ENCODE measurements at regions not wholly inside any gene's neighbourhood (a gene's known extent, or its start where the extent isn't known, plus 50 kb on each side); places are given as distances from the start of the nearest gene placed in this dataset.

DNA sequence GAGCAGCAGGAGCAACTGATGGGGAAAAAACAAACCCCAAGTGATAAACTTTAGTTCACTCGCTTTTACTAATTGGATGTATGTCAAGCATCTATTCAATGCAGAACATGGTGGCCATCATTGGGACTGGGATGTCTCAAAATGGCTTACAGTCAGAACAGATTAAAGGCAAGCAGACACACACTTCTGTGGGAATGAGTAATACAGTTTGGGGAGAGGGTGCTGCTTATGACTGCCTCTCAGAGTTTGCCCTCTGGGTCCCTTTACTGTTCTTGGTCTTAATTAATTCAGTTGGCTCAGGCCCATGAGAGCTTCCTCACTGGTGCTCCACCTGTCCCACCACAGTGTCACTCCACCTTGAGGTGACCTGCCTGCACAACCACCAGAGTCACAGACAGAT is 119.5 kb downstream of the TBX19 start:
- no peak for TF ChIP-seq FOXM1 (IDR thresholded peaks at IDR 0.05; ENCODE audit: borderline replicate concordance, low read depth)
- TF ChIP-seq, protein P1, sequence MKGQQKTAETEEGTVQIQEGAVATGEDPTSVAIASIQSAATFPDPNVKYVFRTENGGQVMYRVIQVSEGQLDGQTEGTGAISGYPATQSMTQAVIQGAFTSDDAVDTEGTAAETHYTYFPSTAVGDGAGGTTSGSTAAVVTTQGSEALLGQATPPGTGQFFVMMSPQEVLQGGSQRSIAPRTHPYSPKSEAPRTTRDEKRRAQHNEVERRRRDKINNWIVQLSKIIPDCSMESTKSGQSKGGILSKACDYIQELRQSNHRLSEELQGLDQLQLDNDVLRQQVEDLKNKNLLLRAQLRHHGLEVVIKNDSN (IDR thresholded peaks at IDR 0.05): no peak
- TF ChIP-seq NFIC (IDR thresholded peaks at IDR 0.05): no peak
- no peak for TF ChIP-seq TAF1 (IDR thresholded peaks at IDR 0.05; ENCODE audit: low read depth)
- no peak for TF ChIP-seq TCF12 (IDR thresholded peaks at IDR 0.05; ENCODE audit: low read depth)

DNA sequence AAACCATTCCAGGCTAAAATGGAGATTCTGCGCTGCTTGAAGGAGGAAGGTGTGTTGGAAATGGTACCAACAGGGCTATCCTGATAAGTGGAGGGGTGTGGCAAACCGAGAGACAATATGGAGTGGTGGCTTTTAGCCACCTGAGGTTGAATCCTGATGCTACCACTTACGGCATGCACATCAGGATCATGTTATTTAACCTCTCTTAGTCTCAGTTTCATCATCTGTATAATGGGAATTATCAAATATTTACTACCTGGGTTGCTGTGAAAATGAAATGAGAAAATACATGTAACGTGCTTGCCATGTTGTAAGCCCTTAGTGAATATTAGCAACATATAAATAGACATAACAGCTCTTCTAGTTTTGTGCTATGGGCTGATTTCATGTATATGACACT is 117.1 kb downstream of the TBX19 start:
- TF ChIP-seq FOXM1 (IDR thresholded peaks at IDR 0.05; ENCODE audit: borderline replicate concordance, low read depth) (no peak), CEBPB (IDR thresholded peaks at IDR 0.05) (no peak), YY1 (IDR thresholded peaks at IDR 0.05; ENCODE audit: low read depth) (no peak), ZBTB7A (IDR thresholded peaks at IDR 0.05; ENCODE audit: low read depth) (no peak), TEAD4 (IDR thresholded peaks at IDR 0.05) (no peak), RAD21 (IDR thresholded peaks at IDR 0.05; ENCODE audit: low read depth) (no peak), CREB1 (IDR thresholded peaks at IDR 0.05; ENCODE audit: low read depth) (no peak), TAF1 (IDR thresholded peaks at IDR 0.05; ENCODE audit: low read depth) (no peak), TCF12 (IDR thresholded peaks at IDR 0.05; ENCODE audit: low read depth) (no peak)
- TF ChIP-seq, protein P2, sequence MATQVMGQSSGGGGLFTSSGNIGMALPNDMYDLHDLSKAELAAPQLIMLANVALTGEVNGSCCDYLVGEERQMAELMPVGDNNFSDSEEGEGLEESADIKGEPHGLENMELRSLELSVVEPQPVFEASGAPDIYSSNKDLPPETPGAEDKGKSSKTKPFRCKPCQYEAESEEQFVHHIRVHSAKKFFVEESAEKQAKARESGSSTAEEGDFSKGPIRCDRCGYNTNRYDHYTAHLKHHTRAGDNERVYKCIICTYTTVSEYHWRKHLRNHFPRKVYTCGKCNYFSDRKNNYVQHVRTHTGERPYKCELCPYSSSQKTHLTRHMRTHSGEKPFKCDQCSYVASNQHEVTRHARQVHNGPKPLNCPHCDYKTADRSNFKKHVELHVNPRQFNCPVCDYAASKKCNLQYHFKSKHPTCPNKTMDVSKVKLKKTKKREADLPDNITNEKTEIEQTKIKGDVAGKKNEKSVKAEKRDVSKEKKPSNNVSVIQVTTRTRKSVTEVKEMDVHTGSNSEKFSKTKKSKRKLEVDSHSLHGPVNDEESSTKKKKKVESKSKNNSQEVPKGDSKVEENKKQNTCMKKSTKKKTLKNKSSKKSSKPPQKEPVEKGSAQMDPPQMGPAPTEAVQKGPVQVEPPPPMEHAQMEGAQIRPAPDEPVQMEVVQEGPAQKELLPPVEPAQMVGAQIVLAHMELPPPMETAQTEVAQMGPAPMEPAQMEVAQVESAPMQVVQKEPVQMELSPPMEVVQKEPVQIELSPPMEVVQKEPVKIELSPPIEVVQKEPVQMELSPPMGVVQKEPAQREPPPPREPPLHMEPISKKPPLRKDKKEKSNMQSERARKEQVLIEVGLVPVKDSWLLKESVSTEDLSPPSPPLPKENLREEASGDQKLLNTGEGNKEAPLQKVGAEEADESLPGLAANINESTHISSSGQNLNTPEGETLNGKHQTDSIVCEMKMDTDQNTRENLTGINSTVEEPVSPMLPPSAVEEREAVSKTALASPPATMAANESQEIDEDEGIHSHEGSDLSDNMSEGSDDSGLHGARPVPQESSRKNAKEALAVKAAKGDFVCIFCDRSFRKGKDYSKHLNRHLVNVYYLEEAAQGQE (IDR thresholded peaks at IDR 0.05; ENCODE audit: low read depth): no peak
- TF ChIP-seq, protein P3, sequence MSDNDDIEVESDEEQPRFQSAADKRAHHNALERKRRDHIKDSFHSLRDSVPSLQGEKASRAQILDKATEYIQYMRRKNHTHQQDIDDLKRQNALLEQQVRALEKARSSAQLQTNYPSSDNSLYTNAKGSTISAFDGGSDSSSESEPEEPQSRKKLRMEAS (IDR thresholded peaks at IDR 0.05): no peak

DNA sequence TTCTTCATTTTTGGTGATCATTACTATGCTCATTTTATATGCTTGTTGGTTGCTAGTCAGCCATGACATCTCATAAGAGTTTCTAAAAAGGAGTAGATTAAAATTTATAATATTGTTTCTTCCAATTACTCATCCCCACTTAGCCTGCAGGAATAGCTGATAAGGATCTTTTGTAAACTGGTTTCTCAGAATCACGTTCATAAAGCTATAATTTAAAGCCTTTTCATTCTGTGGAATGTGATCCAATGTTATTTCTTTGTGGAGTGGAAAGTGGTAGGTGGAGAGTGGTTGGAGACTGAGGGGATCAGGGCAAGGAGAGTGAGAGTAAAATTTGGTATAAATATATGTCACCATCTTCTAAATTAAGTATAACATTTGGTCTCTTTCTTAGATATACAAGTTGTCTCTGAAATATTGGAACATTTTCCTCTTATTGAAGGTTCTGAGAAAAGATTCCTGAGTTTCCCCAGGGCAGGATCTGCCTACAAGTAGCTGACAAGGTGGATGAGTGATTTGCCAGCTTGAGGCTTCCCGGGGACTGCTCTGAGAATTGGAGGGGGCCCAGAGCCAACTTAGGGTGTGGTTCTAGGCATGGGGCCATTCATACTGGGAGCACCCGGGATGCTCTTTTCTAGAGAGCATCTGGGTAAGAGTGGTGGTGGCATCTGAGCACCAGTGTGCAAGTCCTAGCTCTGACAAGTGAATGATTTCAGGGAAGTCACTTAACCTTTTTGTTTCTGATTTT is 116.4 kb downstream of the TBX19 start:
- TF ChIP-seq TCF12 (IDR thresholded peaks at IDR 0.05; ENCODE audit: low read depth): no peak
- TF ChIP-seq NFIC (IDR thresholded peaks at IDR 0.05): no peak
- TF ChIP-seq RAD21 (IDR thresholded peaks at IDR 0.05; ENCODE audit: low read depth): no peak
- no peak for TF ChIP-seq EP300 (IDR thresholded peaks at IDR 0.05; ENCODE audit: borderline replicate concordance)
- no peak for TF ChIP-seq TEAD4 (IDR thresholded peaks at IDR 0.05)
- TF ChIP-seq, protein P1 (IDR thresholded peaks at IDR 0.05): no peak
- TF ChIP-seq ZBTB7A (IDR thresholded peaks at IDR 0.05; ENCODE audit: low read depth): no peak
- no peak for TF ChIP-seq FOXM1 (IDR thresholded peaks at IDR 0.05; ENCODE audit: borderline replicate concordance, low read depth)
- TF ChIP-seq YY1 (IDR thresholded peaks at IDR 0.05; ENCODE audit: low read depth): no peak
- TF ChIP-seq, protein P3 (IDR thresholded peaks at IDR 0.05): no peak
- TF ChIP-seq, protein P2 (IDR thresholded peaks at IDR 0.05; ENCODE audit: low read depth): no peak
- no peak for TF ChIP-seq CREB1 (IDR thresholded peaks at IDR 0.05; ENCODE audit: low read depth)
- no peak for TF ChIP-seq EGR1 (IDR thresholded peaks at IDR 0.05)
- no peak for TF ChIP-seq TAF1 (IDR thresholded peaks at IDR 0.05; ENCODE audit: low read depth)
- TF ChIP-seq CEBPB (IDR thresholded peaks at IDR 0.05): no peak

DNA sequence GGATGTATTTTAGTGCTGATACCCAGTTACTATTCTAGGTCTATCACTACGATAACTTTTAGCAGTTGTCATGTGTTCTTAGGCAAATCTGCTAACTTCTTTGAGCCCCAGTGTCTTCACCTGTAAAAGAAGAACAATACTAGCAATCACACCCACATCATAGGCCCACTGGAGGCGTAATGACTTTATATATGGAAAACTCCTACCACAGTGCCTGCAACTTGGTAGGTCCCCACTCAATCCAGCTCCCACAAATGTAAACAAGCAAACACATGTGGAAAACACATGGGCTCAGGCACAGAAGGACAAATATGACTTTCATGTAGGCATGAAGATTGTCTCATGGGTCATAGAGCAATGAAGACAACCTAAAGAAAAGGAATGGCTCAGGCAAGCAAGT is 115.8 kb downstream of the TBX19 start:
- no peak for TF ChIP-seq RAD21 (IDR thresholded peaks at IDR 0.05; ENCODE audit: low read depth)
- TF ChIP-seq FOXM1 (IDR thresholded peaks at IDR 0.05; ENCODE audit: borderline replicate concordance, low read depth): no peak
- TF ChIP-seq EP300 (IDR thresholded peaks at IDR 0.05; ENCODE audit: borderline replicate concordance): no peak
- no peak for TF ChIP-seq CEBPB (IDR thresholded peaks at IDR 0.05)
- TF ChIP-seq ZBTB7A (IDR thresholded peaks at IDR 0.05; ENCODE audit: low read depth): no peak
- TF ChIP-seq NFIC (IDR thresholded peaks at IDR 0.05): no peak
- TF ChIP-seq YY1 (IDR thresholded peaks at IDR 0.05; ENCODE audit: low read depth): no peak
- TF ChIP-seq TAF1 (IDR thresholded peaks at IDR 0.05; ENCODE audit: low read depth): no peak
- TF ChIP-seq, protein P2 (IDR thresholded peaks at IDR 0.05; ENCODE audit: low read depth): no peak
- TF ChIP-seq TEAD4 (IDR thresholded peaks at IDR 0.05): no peak
- TF ChIP-seq, protein P1 (IDR thresholded peaks at IDR 0.05): no peak
- TF ChIP-seq, protein P3 (IDR thresholded peaks at IDR 0.05): no peak
